ENCODE measurements at regions not wholly inside any gene's neighbourhood (a gene's known extent, or its start where the extent isn't known, plus 50 kb on each side); places are given as distances from the start of the nearest gene placed in this dataset.

DNA sequence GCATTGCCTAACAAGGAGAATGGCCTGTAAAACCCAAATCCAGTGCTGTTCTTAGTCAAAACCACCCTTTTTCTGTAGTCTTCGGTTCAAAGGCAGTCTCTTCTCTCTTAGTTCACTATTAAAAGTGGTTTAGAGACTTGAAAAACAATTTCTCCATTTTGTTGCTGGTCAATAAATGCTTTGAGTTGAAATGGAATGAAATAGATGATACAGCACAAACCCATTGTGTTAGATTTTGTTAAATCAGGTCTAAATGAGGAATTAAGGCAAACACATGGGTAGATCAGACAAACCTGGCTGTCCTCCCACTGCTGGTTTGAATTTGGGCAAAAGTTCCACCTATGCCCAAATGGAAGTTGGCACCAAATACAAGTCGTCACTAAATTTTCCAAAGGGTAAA, 150.1 kb upstream of the SERTAD2 start:
- H3K9me3 Mint-ChIP-seq (ENCODE audit: unreplicated experiment) = no peaks in the 10 kb centered on the region
- no TSS peak for BruUV-seq (replicated peaks)
- intact Hi-C loops (cut with micrococcal nuclease) = no loop called here
- peaks cover 23% of the 10 kb centered on the region for H3K4me1 Mint-ChIP-seq (ENCODE audit: insufficient read depth, unreplicated experiment)
- CTCF ChIA-PET = no interaction called here
- no peaks in the 10 kb centered on the region for H3K27me3 Mint-ChIP-seq (ENCODE audit: insufficient read depth, unreplicated experiment)
- no peak overlapping the region for H3K4me3 Mint-ChIP-seq (ENCODE audit: unreplicated experiment)
- POLR2A ChIA-PET = no interaction called here
- no peaks in the 10 kb centered on the region for H3K36me3 Mint-ChIP-seq (ENCODE audit: insufficient read depth, unreplicated experiment)
- no peak overlapping the region for H3K27ac Mint-ChIP-seq (ENCODE audit: low read depth, unreplicated experiment)
- DNase-seq (ENCODE audit: unreplicated experiment) = no peak
- TF ChIP-seq, protein P1, sequence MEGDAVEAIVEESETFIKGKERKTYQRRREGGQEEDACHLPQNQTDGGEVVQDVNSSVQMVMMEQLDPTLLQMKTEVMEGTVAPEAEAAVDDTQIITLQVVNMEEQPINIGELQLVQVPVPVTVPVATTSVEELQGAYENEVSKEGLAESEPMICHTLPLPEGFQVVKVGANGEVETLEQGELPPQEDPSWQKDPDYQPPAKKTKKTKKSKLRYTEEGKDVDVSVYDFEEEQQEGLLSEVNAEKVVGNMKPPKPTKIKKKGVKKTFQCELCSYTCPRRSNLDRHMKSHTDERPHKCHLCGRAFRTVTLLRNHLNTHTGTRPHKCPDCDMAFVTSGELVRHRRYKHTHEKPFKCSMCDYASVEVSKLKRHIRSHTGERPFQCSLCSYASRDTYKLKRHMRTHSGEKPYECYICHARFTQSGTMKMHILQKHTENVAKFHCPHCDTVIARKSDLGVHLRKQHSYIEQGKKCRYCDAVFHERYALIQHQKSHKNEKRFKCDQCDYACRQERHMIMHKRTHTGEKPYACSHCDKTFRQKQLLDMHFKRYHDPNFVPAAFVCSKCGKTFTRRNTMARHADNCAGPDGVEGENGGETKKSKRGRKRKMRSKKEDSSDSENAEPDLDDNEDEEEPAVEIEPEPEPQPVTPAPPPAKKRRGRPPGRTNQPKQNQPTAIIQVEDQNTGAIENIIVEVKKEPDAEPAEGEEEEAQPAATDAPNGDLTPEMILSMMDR (IDR thresholded peaks at IDR 0.05; ENCODE audit: unreplicated experiment) = no peak

GRCh38 chr2:64804651-64805050, 150.9 kb upstream of the SERTAD2 start:
- Mint-ChIP-seq H3K4me3 (ENCODE audit: unreplicated experiment) (no peak overlapping the region), H3K36me3 (ENCODE audit: insufficient read depth, unreplicated experiment) (no peaks in the 10 kb centered on the region), H3K9me3 (ENCODE audit: unreplicated experiment) (no peaks in the 10 kb centered on the region), H3K4me1 (ENCODE audit: insufficient read depth, unreplicated experiment) (peaks cover 23% of the 10 kb centered on the region), H3K27me3 (ENCODE audit: insufficient read depth, unreplicated experiment) (no peaks in the 10 kb centered on the region), H3K27ac (ENCODE audit: low read depth, unreplicated experiment) (peak overlapping the region; percentile 16)
- ChIA-PET CTCF (no interaction called here), POLR2A (no interaction called here)
- intact Hi-C loops (cut with micrococcal nuclease) = no loop called here
- DNase-seq (ENCODE audit: unreplicated experiment) = no peak
- TF ChIP-seq, protein P1 (IDR thresholded peaks at IDR 0.05; ENCODE audit: unreplicated experiment) = no peak
- no TSS peak for BruUV-seq (replicated peaks)

- H3K4me3 Mint-ChIP-seq (ENCODE audit: unreplicated experiment) = peak overlapping the region; percentile 34
- ChIA-PET CTCF (interaction anchor here (0.6 to 0.8 kb wide), 2 partner anchors 60 to 477 kb away, joined by 3 to 4 read pairs; no protein-coding TSS in a partner anchor), POLR2A (interaction anchor here (0.6 to 2.2 kb wide), 7 partner anchors 9 to 154 kb away, joined by 3 to 12 read pairs (median 3); partner anchors contain the start of gene SERTAD2)
- no peaks in the 10 kb centered on the region for H3K36me3 Mint-ChIP-seq (ENCODE audit: insufficient read depth, unreplicated experiment)
- DNase-seq (ENCODE audit: unreplicated experiment) = peak; percentile 97
- no TSS peak for BruUV-seq (replicated peaks)
- no peaks in the 10 kb centered on the region for H3K27me3 Mint-ChIP-seq (ENCODE audit: insufficient read depth, unreplicated experiment)
- intact Hi-C loops (cut with micrococcal nuclease) = loop anchor here (1.0 to 2.0 kb wide), 5 partner anchors 24 to 163 kb away; no protein-coding TSS in a partner anchor
- H3K27ac Mint-ChIP-seq (ENCODE audit: low read depth, unreplicated experiment) = peak overlapping the region; percentile 71
- TF ChIP-seq, protein P1 (IDR thresholded peaks at IDR 0.05; ENCODE audit: unreplicated experiment) = no peak
- no peaks in the 10 kb centered on the region for H3K9me3 Mint-ChIP-seq (ENCODE audit: unreplicated experiment)
- H3K4me1 Mint-ChIP-seq (ENCODE audit: insufficient read depth, unreplicated experiment) = peaks cover 17% of the 10 kb centered on the region
Measured at GRCh38 chr2:64807417-64807816, 153.7 kb upstream of the SERTAD2 start.

- BruUV-seq (replicated peaks) = no TSS peak
- intact Hi-C loops (cut with micrococcal nuclease) = no loop called here
- ChIA-PET CTCF (interaction anchor here (0.6 to 1.0 kb wide), 4 partner anchors 12 to 142 kb away, joined by 3 read pairs; no protein-coding TSS in a partner anchor), POLR2A (interaction anchor here (0.8 to 2.2 kb wide), 4 partner anchors 24 to 155 kb away, joined by 3 to 12 read pairs (median 8); partner anchors contain the start of gene SERTAD2)
- Mint-ChIP-seq H3K27me3 (ENCODE audit: insufficient read depth, unreplicated experiment) (no peaks in the 10 kb centered on the region), H3K27ac (ENCODE audit: low read depth, unreplicated experiment) (no peak overlapping the region), H3K4me3 (ENCODE audit: unreplicated experiment) (no peak overlapping the region), H3K9me3 (ENCODE audit: unreplicated experiment) (no peaks in the 10 kb centered on the region), H3K4me1 (ENCODE audit: insufficient read depth, unreplicated experiment) (peaks cover 17% of the 10 kb centered on the region), H3K36me3 (ENCODE audit: insufficient read depth, unreplicated experiment) (no peaks in the 10 kb centered on the region)
- no peak for DNase-seq (ENCODE audit: unreplicated experiment)
- TF ChIP-seq, protein P1 (IDR thresholded peaks at IDR 0.05; ENCODE audit: unreplicated experiment) = no peak
Measured at GRCh38 chr2:64808092-64808491, 154.4 kb upstream of the SERTAD2 start.
